H1 (cell line): ENCODE measurements at regions not wholly inside any gene's neighbourhood (a gene's known extent, or its start where the extent isn't known, plus 50 kb on each side); places are given as distances from the start of the nearest gene placed in this dataset.

ENCODE experiments used
- TF ChIP-seq, protein P1 (sequence below): fragments of 300-600 bp; sonication (generic); IDR thresholded peaks from 2 replicates; pipeline ENCODE4 v1.7.1; 2012; ENCODE audit warnings: low read length, moderate library complexity, mild to moderate bottlenecking, inconsistent platforms; ENCODE audit not compliant: insufficient replicate concordance

DNA sequence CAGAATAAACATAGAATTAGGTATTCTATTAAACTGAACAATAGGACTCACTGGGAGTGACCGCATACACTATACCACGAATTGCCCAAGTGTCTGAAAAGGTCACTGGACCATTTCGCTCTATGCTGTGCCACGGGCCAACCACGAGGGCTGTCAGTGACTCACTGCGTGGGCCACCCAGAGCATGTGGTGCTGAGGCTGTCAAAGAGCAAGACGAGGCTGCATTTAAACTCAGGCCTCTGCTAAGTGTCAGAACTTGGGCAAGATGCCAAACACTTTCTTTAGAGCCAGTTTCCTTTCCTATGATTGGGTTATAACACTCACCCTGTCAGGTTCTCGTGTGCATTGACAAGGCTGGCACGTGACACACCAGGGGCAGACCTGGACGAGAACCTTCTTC, 97.5 kb downstream of the SH3YL1 start (continued):
- TF ChIP-seq, protein P1, sequence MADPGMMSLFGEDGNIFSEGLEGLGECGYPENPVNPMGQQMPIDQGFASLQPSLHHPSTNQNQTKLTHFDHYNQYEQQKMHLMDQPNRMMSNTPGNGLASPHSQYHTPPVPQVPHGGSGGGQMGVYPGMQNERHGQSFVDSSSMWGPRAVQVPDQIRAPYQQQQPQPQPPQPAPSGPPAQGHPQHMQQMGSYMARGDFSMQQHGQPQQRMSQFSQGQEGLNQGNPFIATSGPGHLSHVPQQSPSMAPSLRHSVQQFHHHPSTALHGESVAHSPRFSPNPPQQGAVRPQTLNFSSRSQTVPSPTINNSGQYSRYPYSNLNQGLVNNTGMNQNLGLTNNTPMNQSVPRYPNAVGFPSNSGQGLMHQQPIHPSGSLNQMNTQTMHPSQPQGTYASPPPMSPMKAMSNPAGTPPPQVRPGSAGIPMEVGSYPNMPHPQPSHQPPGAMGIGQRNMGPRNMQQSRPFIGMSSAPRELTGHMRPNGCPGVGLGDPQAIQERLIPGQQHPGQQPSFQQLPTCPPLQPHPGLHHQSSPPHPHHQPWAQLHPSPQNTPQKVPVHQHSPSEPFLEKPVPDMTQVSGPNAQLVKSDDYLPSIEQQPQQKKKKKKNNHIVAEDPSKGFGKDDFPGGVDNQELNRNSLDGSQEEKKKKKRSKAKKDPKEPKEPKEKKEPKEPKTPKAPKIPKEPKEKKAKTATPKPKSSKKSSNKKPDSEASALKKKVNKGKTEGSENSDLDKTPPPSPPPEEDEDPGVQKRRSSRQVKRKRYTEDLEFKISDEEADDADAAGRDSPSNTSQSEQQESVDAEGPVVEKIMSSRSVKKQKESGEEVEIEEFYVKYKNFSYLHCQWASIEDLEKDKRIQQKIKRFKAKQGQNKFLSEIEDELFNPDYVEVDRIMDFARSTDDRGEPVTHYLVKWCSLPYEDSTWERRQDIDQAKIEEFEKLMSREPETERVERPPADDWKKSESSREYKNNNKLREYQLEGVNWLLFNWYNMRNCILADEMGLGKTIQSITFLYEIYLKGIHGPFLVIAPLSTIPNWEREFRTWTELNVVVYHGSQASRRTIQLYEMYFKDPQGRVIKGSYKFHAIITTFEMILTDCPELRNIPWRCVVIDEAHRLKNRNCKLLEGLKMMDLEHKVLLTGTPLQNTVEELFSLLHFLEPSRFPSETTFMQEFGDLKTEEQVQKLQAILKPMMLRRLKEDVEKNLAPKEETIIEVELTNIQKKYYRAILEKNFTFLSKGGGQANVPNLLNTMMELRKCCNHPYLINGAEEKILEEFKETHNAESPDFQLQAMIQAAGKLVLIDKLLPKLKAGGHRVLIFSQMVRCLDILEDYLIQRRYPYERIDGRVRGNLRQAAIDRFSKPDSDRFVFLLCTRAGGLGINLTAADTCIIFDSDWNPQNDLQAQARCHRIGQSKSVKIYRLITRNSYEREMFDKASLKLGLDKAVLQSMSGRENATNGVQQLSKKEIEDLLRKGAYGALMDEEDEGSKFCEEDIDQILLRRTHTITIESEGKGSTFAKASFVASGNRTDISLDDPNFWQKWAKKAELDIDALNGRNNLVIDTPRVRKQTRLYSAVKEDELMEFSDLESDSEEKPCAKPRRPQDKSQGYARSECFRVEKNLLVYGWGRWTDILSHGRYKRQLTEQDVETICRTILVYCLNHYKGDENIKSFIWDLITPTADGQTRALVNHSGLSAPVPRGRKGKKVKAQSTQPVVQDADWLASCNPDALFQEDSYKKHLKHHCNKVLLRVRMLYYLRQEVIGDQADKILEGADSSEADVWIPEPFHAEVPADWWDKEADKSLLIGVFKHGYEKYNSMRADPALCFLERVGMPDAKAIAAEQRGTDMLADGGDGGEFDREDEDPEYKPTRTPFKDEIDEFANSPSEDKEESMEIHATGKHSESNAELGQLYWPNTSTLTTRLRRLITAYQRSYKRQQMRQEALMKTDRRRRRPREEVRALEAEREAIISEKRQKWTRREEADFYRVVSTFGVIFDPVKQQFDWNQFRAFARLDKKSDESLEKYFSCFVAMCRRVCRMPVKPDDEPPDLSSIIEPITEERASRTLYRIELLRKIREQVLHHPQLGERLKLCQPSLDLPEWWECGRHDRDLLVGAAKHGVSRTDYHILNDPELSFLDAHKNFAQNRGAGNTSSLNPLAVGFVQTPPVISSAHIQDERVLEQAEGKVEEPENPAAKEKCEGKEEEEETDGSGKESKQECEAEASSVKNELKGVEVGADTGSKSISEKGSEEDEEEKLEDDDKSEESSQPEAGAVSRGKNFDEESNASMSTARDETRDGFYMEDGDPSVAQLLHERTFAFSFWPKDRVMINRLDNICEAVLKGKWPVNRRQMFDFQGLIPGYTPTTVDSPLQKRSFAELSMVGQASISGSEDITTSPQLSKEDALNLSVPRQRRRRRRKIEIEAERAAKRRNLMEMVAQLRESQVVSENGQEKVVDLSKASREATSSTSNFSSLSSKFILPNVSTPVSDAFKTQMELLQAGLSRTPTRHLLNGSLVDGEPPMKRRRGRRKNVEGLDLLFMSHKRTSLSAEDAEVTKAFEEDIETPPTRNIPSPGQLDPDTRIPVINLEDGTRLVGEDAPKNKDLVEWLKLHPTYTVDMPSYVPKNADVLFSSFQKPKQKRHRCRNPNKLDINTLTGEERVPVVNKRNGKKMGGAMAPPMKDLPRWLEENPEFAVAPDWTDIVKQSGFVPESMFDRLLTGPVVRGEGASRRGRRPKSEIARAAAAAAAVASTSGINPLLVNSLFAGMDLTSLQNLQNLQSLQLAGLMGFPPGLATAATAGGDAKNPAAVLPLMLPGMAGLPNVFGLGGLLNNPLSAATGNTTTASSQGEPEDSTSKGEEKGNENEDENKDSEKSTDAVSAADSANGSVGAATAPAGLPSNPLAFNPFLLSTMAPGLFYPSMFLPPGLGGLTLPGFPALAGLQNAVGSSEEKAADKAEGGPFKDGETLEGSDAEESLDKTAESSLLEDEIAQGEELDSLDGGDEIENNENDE: no peak
